ENCODE measurements at regions not wholly inside any gene's neighbourhood (a gene's known extent, or its start where the extent isn't known, plus 50 kb on each side); places are given as distances from the start of the nearest gene placed in this dataset.

GRCh38 chr16:59163371-59164055 is 429.4 kb upstream of the GOT2 start:
- no peak overlapping the region for H3K4me3 ChIP-seq
- no peaks in the 10 kb centered on the region for H3K27me3 ChIP-seq

GRCh38 chr16:59161679-59162078 is 427.6 kb upstream of the GOT2 start:
- no peaks in the 10 kb centered on the region for H3K36me3 ChIP-seq (replicated peaks in 1 of 2; ENCODE audit: insufficient read depth in 1 of 2, low read depth in 2 of 2)
- intact Hi-C loops (cut with DNase I) = no loop called here
- no peak overlapping the region for H3K4me3 ChIP-seq
- no peaks in the 10 kb centered on the region for H3K9me3 ChIP-seq
- no peak for TF ChIP-seq POLR2A (IDR thresholded peaks at IDR 0.05)
- TF ChIP-seq CTCF (IDR thresholded peaks at IDR 0.05) = no peak
- H3K27me3 ChIP-seq = no peaks in the 10 kb centered on the region
- WGBS, 2 donors = 42 to 46% methylated on average over 3 of the region's 3 CpGs
- DNase-seq (no peak), ATAC-seq (no peak)
- no peak overlapping the region for H3K27ac ChIP-seq
- no peaks in the 10 kb centered on the region for H3K4me1 ChIP-seq

More at GRCh38 chr16:59163371-59164055, 429.4 kb upstream of the GOT2 start:
- Histone ChIP-seq H3K27ac (no peak overlapping the region), H3K4me1 (no peaks in the 10 kb centered on the region), H3K9me3 (no peaks in the 10 kb centered on the region), H3K36me3 (replicated peaks in 1 of 2; ENCODE audit: insufficient read depth in 1 of 2, low read depth in 2 of 2) (no peaks in the 10 kb centered on the region)
- TF ChIP-seq POLR2A (IDR thresholded peaks at IDR 0.05) = no peak
- TF ChIP-seq CTCF (IDR thresholded peaks at IDR 0.05) = no peak
- intact Hi-C loops (cut with DNase I) = no loop called here
- no peak for ATAC-seq
- DNase-seq = no peak
- WGBS, 2 donors = 49 to 51% methylated on average over 3 of the region's 3 CpGs

- ATAC-seq = no peak
- no peak for DNase-seq
- H3K27ac ChIP-seq = no peak overlapping the region
- no peaks in the 10 kb centered on the region for H3K9me3 ChIP-seq
- no peaks in the 10 kb centered on the region for H3K36me3 ChIP-seq (replicated peaks in 1 of 2; ENCODE audit: insufficient read depth in 1 of 2, low read depth in 2 of 2)
- H3K4me3 ChIP-seq = no peak overlapping the region
- whole genome bisulfite sequencing, 2 donors = 4 to 9% methylated on average over 1 of the region's 1 CpG
- TF ChIP-seq CTCF (IDR thresholded peaks at IDR 0.05) (no peak), POLR2A (IDR thresholded peaks at IDR 0.05) (no peak)
- H3K27me3 ChIP-seq = no peaks in the 10 kb centered on the region
- intact Hi-C loops (cut with DNase I) = no loop called here
- H3K4me1 ChIP-seq = no peaks in the 10 kb centered on the region
These were observed 420.2 kb upstream of the GOT2 start for GRCh38 chr16:59154295-59154694.

- H3K4me1 ChIP-seq = no peaks in the 10 kb centered on the region
- intact Hi-C loops (cut with DNase I) = no loop called here
- no peak overlapping the region for H3K4me3 ChIP-seq
- H3K27me3 ChIP-seq = no peaks in the 10 kb centered on the region
- H3K9me3 ChIP-seq = no peaks in the 10 kb centered on the region
- no peak for ATAC-seq
- H3K36me3 ChIP-seq (replicated peaks in 1 of 2; ENCODE audit: insufficient read depth in 1 of 2, low read depth in 2 of 2) = no peaks in the 10 kb centered on the region
- TF ChIP-seq CTCF (IDR thresholded peaks at IDR 0.05) (no peak), POLR2A (IDR thresholded peaks at IDR 0.05) (no peak)
- WGBS, 2 donors = 61 to 63% methylated on average over 2 of the region's 2 CpGs
- no peak for DNase-seq
- H3K27ac ChIP-seq = no peak overlapping the region
These were observed 414.6 kb upstream of the GOT2 start for GRCh38 chr16:59148769-59149155.
